Esophagus muscularis mucosa (tissue), 3 donors: ENCODE measurements at regions not wholly inside any gene's neighbourhood (a gene's known extent, or its start where the extent isn't known, plus 50 kb on each side); places are given as distances from the start of the nearest gene placed in this dataset.
"Not testable (repeated sequence)": the region's sequence is repeated elsewhere in the genome, so short reads cannot be mapped to it uniquely, and the experiment has no call there.

Experiments
- POLR2AphosphoS5 ChIP-seq, 2 donors: sonication (generic); formaldehyde crosslinking; IDR thresholded peaks; one replicate each; pipeline ENCODE4 v1.6.1; 2017; ENCODE audit warnings: antibody characterized with exemption in 2 of 2
- TF ChIP-seq, protein P1 (sequence below), 3 experiments: fragments of 200-600 bp in 2 of 3; fragments of 450-650 bp in 1 of 3; sonication (generic) in 2 of 3; IDR thresholded peaks; one replicate each; pipeline ENCODE4 v1.5.1; 2017 to 2019; ENCODE audit warnings: antibody characterized with exemption in 3 of 3, mild to moderate bottlenecking in 2 of 3, moderate library complexity in 1 of 3

- TF ChIP-seq, protein P1, sequence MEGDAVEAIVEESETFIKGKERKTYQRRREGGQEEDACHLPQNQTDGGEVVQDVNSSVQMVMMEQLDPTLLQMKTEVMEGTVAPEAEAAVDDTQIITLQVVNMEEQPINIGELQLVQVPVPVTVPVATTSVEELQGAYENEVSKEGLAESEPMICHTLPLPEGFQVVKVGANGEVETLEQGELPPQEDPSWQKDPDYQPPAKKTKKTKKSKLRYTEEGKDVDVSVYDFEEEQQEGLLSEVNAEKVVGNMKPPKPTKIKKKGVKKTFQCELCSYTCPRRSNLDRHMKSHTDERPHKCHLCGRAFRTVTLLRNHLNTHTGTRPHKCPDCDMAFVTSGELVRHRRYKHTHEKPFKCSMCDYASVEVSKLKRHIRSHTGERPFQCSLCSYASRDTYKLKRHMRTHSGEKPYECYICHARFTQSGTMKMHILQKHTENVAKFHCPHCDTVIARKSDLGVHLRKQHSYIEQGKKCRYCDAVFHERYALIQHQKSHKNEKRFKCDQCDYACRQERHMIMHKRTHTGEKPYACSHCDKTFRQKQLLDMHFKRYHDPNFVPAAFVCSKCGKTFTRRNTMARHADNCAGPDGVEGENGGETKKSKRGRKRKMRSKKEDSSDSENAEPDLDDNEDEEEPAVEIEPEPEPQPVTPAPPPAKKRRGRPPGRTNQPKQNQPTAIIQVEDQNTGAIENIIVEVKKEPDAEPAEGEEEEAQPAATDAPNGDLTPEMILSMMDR (IDR thresholded peaks at IDR 0.05) = not testable (repeated sequence)
- TF ChIP-seq POLR2AphosphoS5 (IDR thresholded peaks at IDR 0.05) = not testable (repeated sequence)
Measured at GRCh38 chr2:242080575-242081214, 211.2 kb downstream of the RTP5 start.
